ENCODE measurements at regions not wholly inside any gene's neighbourhood (a gene's known extent, or its start where the extent isn't known, plus 50 kb on each side); places are given as distances from the start of the nearest gene placed in this dataset.

DNA sequence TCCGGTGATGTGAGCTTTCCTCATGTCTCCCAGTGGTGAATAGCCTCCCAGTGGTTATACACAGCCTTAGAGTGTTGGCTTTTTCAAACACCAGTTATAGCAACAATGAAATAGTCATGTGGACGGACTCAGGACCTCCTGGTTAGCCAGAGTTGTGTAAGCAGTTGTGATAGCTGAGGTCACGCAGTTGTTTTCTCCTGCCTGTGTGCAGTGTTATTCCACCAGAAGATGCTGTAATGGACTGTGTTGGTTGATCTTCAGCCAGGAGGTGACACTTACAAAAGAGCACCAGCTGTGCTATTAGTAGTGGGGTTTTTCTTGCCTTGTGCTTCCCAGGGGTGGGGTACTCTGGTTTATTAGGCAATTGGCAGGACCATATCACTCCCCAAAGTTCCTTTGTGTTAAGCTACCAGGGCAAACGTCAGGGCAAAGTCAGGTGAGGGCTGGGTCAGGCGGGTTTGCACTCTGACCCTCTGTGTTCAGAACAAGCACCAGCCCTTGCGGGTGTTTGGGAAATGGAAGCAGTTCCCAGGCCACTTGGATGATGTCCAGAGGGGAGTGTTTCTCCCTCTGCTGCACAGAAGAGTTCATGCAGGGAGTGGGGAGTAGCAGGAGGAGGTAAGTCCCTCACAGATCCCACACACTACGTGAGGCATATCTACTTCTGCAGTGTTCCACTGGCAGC, 252.6 kb downstream of the TMEM47 start:
- Histone ChIP-seq H3K4me3 (ENCODE audit: low read depth, low read length, poor library complexity, severe bottlenecking) (no peak overlapping the region), H3K9me2 (ENCODE audit: insufficient read depth, low read length) (no peaks in the 10 kb centered on the region), H3K4me1 (ENCODE audit: insufficient read depth, low read length, poor library complexity, severe bottlenecking) (no peaks in the 10 kb centered on the region), H3K79me2 (ENCODE audit: insufficient read depth, low read depth, low read length) (no peaks in the 10 kb centered on the region), H3K9me3 (ENCODE audit: low read length) (no peaks in the 10 kb centered on the region), H2AFZ (ENCODE audit: low read length) (no peak overlapping the region), H3K27ac (ENCODE audit: low read depth, low read length, poor library complexity, severe bottlenecking) (no peak overlapping the region), H3K36me3 (ENCODE audit: insufficient read depth, low read length) (no peaks in the 10 kb centered on the region), H3K4me2 (ENCODE audit: low read length) (no peak overlapping the region), H4K20me1 (ENCODE audit: insufficient read depth, low read length) (no peaks in the 10 kb centered on the region)
- intact Hi-C loops (cut with micrococcal nuclease; ENCODE audit: unreplicated experiment): no loop called here
- BruUV-seq (replicated peaks): no TSS peak
- CTCF ChIA-PET (ENCODE audit: unreplicated experiment): no interaction called here
- POLR2A ChIA-PET: no interaction called here
- no peak for TF ChIP-seq CTCF (conservative IDR thresholded peaks at IDR 0.05; ENCODE audit: low read length)
- no peak for TF ChIP-seq EZH2phosphoT487 (IDR thresholded peaks at IDR 0.05; ENCODE audit: borderline replicate concordance, low read depth, low read length)
- DNase-seq (ENCODE audit: low spot score): no peak

GRCh38 chrX:34401411-34401810, 255.7 kb downstream of the TMEM47 start:
- H3K27ac ChIP-seq (ENCODE audit: low read depth, low read length, poor library complexity, severe bottlenecking): no peak overlapping the region
- TF ChIP-seq EZH2phosphoT487 (IDR thresholded peaks at IDR 0.05; ENCODE audit: borderline replicate concordance, low read depth, low read length) (no peak), CTCF (conservative IDR thresholded peaks at IDR 0.05; ENCODE audit: low read length) (no peak)
- no peak for DNase-seq (ENCODE audit: low spot score)
- H2AFZ ChIP-seq (ENCODE audit: low read length): no peak overlapping the region
- no peaks in the 10 kb centered on the region for H4K20me1 ChIP-seq (ENCODE audit: insufficient read depth, low read length)
- no peaks in the 10 kb centered on the region for H3K4me1 ChIP-seq (ENCODE audit: insufficient read depth, low read length, poor library complexity, severe bottlenecking)
- H3K4me3 ChIP-seq (ENCODE audit: low read depth, low read length, poor library complexity, severe bottlenecking): no peak overlapping the region
- no peak overlapping the region for H3K4me2 ChIP-seq (ENCODE audit: low read length)
- ChIA-PET CTCF (ENCODE audit: unreplicated experiment) (no interaction called here), POLR2A (no interaction called here)
- intact Hi-C loops (cut with micrococcal nuclease; ENCODE audit: unreplicated experiment): no loop called here
- H3K9me2 ChIP-seq (ENCODE audit: insufficient read depth, low read length): no peaks in the 10 kb centered on the region
- no TSS peak for BruUV-seq (replicated peaks)
- no peaks in the 10 kb centered on the region for H3K79me2 ChIP-seq (ENCODE audit: insufficient read depth, low read depth, low read length)
- no peaks in the 10 kb centered on the region for H3K9me3 ChIP-seq (ENCODE audit: low read length)
- H3K36me3 ChIP-seq (ENCODE audit: insufficient read depth, low read length): no peaks in the 10 kb centered on the region

- DNase-seq (ENCODE audit: low spot score): no peak
- H3K9me2 ChIP-seq (ENCODE audit: insufficient read depth, low read length): no peaks in the 10 kb centered on the region
- ChIA-PET CTCF (ENCODE audit: unreplicated experiment) (no interaction called here), POLR2A (no interaction called here)
- H3K9me3 ChIP-seq (ENCODE audit: low read length): no peaks in the 10 kb centered on the region
- H2AFZ ChIP-seq (ENCODE audit: low read length): no peak overlapping the region
- H3K4me2 ChIP-seq (ENCODE audit: low read length): no peak overlapping the region
- no peaks in the 10 kb centered on the region for H4K20me1 ChIP-seq (ENCODE audit: insufficient read depth, low read length)
- H3K4me1 ChIP-seq (ENCODE audit: insufficient read depth, low read length, poor library complexity, severe bottlenecking): no peaks in the 10 kb centered on the region
- intact Hi-C loops (cut with micrococcal nuclease; ENCODE audit: unreplicated experiment): no loop called here
- TF ChIP-seq EZH2phosphoT487 (IDR thresholded peaks at IDR 0.05; ENCODE audit: borderline replicate concordance, low read depth, low read length): no peak
- TF ChIP-seq CTCF (conservative IDR thresholded peaks at IDR 0.05; ENCODE audit: low read length): no peak
- BruUV-seq (replicated peaks): no TSS peak
- H3K27ac ChIP-seq (ENCODE audit: low read depth, low read length, poor library complexity, severe bottlenecking): no peak overlapping the region
- no peaks in the 10 kb centered on the region for H3K79me2 ChIP-seq (ENCODE audit: insufficient read depth, low read depth, low read length)
- no peaks in the 10 kb centered on the region for H3K36me3 ChIP-seq (ENCODE audit: insufficient read depth, low read length)
- H3K4me3 ChIP-seq (ENCODE audit: low read depth, low read length, poor library complexity, severe bottlenecking): no peak overlapping the region
Observed at GRCh38 chrX:34382416-34382815, 250.3 kb upstream of the FAM47A start.

Measured in OCI-LY7 (cell line).